HEK293 (cell line): ENCODE measurements at regions not wholly inside any gene's neighbourhood (a gene's known extent, or its start where the extent isn't known, plus 50 kb on each side); places are given as distances from the start of the nearest gene placed in this dataset.

Experiments
- YY1 ChIP-seq: fragments of 450-650 bp; formaldehyde crosslinking; IDR thresholded peaks from 2 replicates; pipeline ENCODE4 v1.5.1; 2018; ENCODE audit warnings: missing biosample characterization, missing genetic modification characterization
- ZNF239 ChIP-seq: fragments of 450-650 bp; formaldehyde crosslinking; IDR thresholded peaks from 2 replicates; pipeline ENCODE4 v1.5.1; 2016; ENCODE audit warnings: missing biosample characterization, missing genetic modification characterization
- ZNF311 ChIP-seq: fragments of 450-650 bp; formaldehyde crosslinking; IDR thresholded peaks from 2 replicates; pipeline ENCODE4 v1.5.1; 2017; ENCODE audit warnings: missing biosample characterization, missing genetic modification characterization, borderline replicate concordance
- ZNF350 ChIP-seq: fragments of 450-650 bp; formaldehyde crosslinking; IDR thresholded peaks from 2 replicates; pipeline ENCODE4 v1.5.0; 2017; ENCODE audit warnings: missing biosample characterization, mild to moderate bottlenecking, missing genetic modification characterization
- ZNF548 ChIP-seq: fragments of 450-650 bp; formaldehyde crosslinking; IDR thresholded peaks from 2 replicates; pipeline ENCODE4 v1.5.1; 2016; ENCODE audit warnings: missing biosample characterization, missing genetic modification characterization
- ZNF558 ChIP-seq: fragments of 450-650 bp; formaldehyde crosslinking; IDR thresholded peaks from 2 replicates; pipeline ENCODE4 v1.5.1; 2016; ENCODE audit warnings: missing biosample characterization, missing genetic modification characterization
- ZNF791 ChIP-seq: fragments of 450-650 bp; formaldehyde crosslinking; IDR thresholded peaks from 2 replicates; pipeline ENCODE4 v1.5.1; 2016; ENCODE audit warnings: missing biosample characterization, missing genetic modification characterization
- TF ChIP-seq, protein P1 (sequence below): fragments of 450-650 bp; formaldehyde crosslinking; IDR thresholded peaks from 2 replicates; pipeline ENCODE4 v1.5.1; 2017; ENCODE audit warnings: missing biosample characterization, mild to moderate bottlenecking, missing genetic modification characterization, moderate library complexity
- TF ChIP-seq, protein P2 (sequence below): fragments of 450-650 bp; formaldehyde crosslinking; IDR thresholded peaks from 2 replicates; pipeline ENCODE4 v1.5.1; 2016; ENCODE audit warnings: missing biosample characterization, missing genetic modification characterization

DNA sequence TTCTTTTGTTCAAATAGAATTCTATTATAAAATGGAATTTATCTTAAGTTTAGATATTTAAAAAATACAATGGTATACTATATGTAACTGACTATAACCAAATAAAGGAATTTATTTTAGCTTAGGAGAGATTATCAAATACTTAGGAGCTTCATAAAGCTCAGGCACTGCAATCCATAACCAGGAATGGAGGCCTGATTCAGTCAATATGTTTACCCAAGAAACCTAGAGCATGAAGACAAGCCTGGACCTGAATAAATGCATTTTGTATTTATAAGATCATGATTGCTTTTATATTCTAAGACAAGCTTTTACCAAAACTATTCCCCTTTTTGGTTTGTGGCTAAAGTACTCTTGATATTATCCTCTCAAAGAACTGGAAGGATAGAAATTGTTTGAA is 742.6 kb downstream of the FAT4 start:
- TF ChIP-seq, protein P1, sequence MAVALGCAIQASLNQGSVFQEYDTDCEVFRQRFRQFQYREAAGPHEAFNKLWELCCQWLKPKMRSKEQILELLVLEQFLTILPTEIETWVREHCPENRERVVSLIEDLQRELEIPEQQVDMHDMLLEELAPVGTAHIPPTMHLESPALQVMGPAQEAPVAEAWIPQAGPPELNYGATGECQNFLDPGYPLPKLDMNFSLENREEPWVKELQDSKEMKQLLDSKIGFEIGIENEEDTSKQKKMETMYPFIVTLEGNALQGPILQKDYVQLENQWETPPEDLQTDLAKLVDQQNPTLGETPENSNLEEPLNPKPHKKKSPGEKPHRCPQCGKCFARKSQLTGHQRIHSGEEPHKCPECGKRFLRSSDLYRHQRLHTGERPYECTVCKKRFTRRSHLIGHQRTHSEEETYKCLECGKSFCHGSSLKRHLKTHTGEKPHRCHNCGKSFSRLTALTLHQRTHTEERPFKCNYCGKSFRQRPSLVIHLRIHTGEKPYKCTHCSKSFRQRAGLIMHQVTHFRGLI (tag by site-specific recombination): no peak
- TF ChIP-seq, protein P2, sequence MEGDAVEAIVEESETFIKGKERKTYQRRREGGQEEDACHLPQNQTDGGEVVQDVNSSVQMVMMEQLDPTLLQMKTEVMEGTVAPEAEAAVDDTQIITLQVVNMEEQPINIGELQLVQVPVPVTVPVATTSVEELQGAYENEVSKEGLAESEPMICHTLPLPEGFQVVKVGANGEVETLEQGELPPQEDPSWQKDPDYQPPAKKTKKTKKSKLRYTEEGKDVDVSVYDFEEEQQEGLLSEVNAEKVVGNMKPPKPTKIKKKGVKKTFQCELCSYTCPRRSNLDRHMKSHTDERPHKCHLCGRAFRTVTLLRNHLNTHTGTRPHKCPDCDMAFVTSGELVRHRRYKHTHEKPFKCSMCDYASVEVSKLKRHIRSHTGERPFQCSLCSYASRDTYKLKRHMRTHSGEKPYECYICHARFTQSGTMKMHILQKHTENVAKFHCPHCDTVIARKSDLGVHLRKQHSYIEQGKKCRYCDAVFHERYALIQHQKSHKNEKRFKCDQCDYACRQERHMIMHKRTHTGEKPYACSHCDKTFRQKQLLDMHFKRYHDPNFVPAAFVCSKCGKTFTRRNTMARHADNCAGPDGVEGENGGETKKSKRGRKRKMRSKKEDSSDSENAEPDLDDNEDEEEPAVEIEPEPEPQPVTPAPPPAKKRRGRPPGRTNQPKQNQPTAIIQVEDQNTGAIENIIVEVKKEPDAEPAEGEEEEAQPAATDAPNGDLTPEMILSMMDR (tag by site-specific recombination): no peak
- TF ChIP-seq ZNF311 (no peak), ZNF558 (tag by site-specific recombination) (no peak), ZNF548 (no peak), ZNF791 (tag by site-specific recombination) (no peak), YY1 (tag by site-specific recombination) (no peak), ZNF350 (tag by site-specific recombination) (no peak), ZNF239 (tag by site-specific recombination) (no peak)
